Transverse colon (tissue), 3 donors: ENCODE measurements at regions not wholly inside any gene's neighbourhood (a gene's known extent, or its start where the extent isn't known, plus 50 kb on each side); places are given as distances from the start of the nearest gene placed in this dataset.

Experiments
- CTCF ChIP-seq, 5 experiments: fragments of 200-600 bp in 3 of 5; fragments of 450-650 bp in 2 of 5; sonication (generic) in 3 of 5; IDR thresholded peaks; 1 replicate in 2 of 5; 2 replicates in 3 of 5; pipeline ENCODE4 v1.5.1; 2016 to 2017; ENCODE audit warnings: antibody characterized with exemption in 5 of 5, inconsistent platforms in 3 of 5, mild to moderate bottlenecking in 2 of 5, moderate library complexity in 1 of 5
- POLR2A ChIP-seq: fragments of 450-650 bp; IDR thresholded peaks from one replicate; pipeline ENCODE4 v1.6.1; 2016; ENCODE audit warnings: antibody characterized with exemption, mild to moderate bottlenecking, moderate library complexity

- TF ChIP-seq CTCF (IDR thresholded peaks at IDR 0.05) (no peak), POLR2A (no peak)
Observed at GRCh38 chr1:221279146-221279545, 399.9 kb downstream of the HLX start.
